ENCODE measurements at regions not wholly inside any gene's neighbourhood (a gene's known extent, or its start where the extent isn't known, plus 50 kb on each side); places are given as distances from the start of the nearest gene placed in this dataset.
"Not testable (repeated sequence)": the region's sequence is repeated elsewhere in the genome, so short reads cannot be mapped to it uniquely, and the experiment has no call there.

- Mint-ChIP-seq H3K27ac (no peak overlapping the region), H3K27me3 (no peaks in the 10 kb centered on the region), H3K9me3 (ENCODE audit: low read depth) (peaks cover 13% of the 10 kb centered on the region), H3K36me3 (ENCODE audit: insufficient read depth) (no peaks in the 10 kb centered on the region), H3K4me3 (ENCODE audit: low read depth) (no peak overlapping the region), H3K4me1 (ENCODE audit: low read depth) (peaks cover 4% of the 10 kb centered on the region)
- TF ChIP-seq CTCF (IDR thresholded peaks at IDR 0.05; ENCODE audit: unreplicated experiment): no peak
- DNase-seq (ENCODE audit: low spot score, unreplicated experiment): no peak
Measured at GRCh38 chr4:95779447-95779846, 60.4 kb upstream of the PDHA2 start.

- no peak for TF ChIP-seq CTCF (IDR thresholded peaks at IDR 0.05; ENCODE audit: unreplicated experiment)
- Mint-ChIP-seq H3K27ac (no peak overlapping the region), H3K4me3 (ENCODE audit: low read depth) (no peak overlapping the region), H3K4me1 (ENCODE audit: low read depth) (peaks cover 4% of the 10 kb centered on the region), H3K9me3 (ENCODE audit: low read depth) (peaks cover 13% of the 10 kb centered on the region), H3K27me3 (no peaks in the 10 kb centered on the region), H3K36me3 (ENCODE audit: insufficient read depth) (no peaks in the 10 kb centered on the region)
- no peak for DNase-seq (ENCODE audit: low spot score, unreplicated experiment)
Measured at GRCh38 chr4:95778666-95779065, 61.2 kb upstream of the PDHA2 start.

- not testable (repeated sequence) for H3K27me3 Mint-ChIP-seq; DNase-seq (ENCODE audit: low spot score, unreplicated experiment); H3K27ac Mint-ChIP-seq; H3K4me1 Mint-ChIP-seq (ENCODE audit: low read depth); H3K36me3 Mint-ChIP-seq (ENCODE audit: insufficient read depth); H3K4me3 Mint-ChIP-seq (ENCODE audit: low read depth)
- peaks cover 13% of the 10 kb centered on the region for H3K9me3 Mint-ChIP-seq (ENCODE audit: low read depth)
Measured at GRCh38 chr4:95770605-95771004, 69.3 kb upstream of the PDHA2 start.

GRCh38 chr4:95764961-95765360, 74.9 kb upstream of the PDHA2 start:
- peaks cover 17% of the 10 kb centered on the region for H3K27me3 Mint-ChIP-seq
- no peak for DNase-seq (ENCODE audit: low spot score, unreplicated experiment)
- peaks cover 8% of the 10 kb centered on the region for H3K9me3 Mint-ChIP-seq (ENCODE audit: low read depth)
- no peak overlapping the region for H3K27ac Mint-ChIP-seq
- peaks cover 3% of the 10 kb centered on the region for H3K4me1 Mint-ChIP-seq (ENCODE audit: low read depth)
- no peaks in the 10 kb centered on the region for H3K36me3 Mint-ChIP-seq (ENCODE audit: insufficient read depth)
- no peak for TF ChIP-seq CTCF (IDR thresholded peaks at IDR 0.05; ENCODE audit: unreplicated experiment)
- no peak overlapping the region for H3K4me3 Mint-ChIP-seq (ENCODE audit: low read depth)

- peaks cover 8% of the 10 kb centered on the region for H3K9me3 Mint-ChIP-seq (ENCODE audit: low read depth)
- no peak for TF ChIP-seq CTCF (IDR thresholded peaks at IDR 0.05; ENCODE audit: unreplicated experiment)
Measured at GRCh38 chr4:95761871-95762270, 78.0 kb upstream of the PDHA2 start.

GRCh38 chr4:95761426-95761825, 78.5 kb upstream of the PDHA2 start:
- peaks cover 7% of the 10 kb centered on the region for H3K9me3 Mint-ChIP-seq (ENCODE audit: low read depth)
- no peaks in the 10 kb centered on the region for H3K36me3 Mint-ChIP-seq (ENCODE audit: insufficient read depth)
- H3K27ac Mint-ChIP-seq: no peak overlapping the region
- peaks cover 17% of the 10 kb centered on the region for H3K27me3 Mint-ChIP-seq
- TF ChIP-seq CTCF (IDR thresholded peaks at IDR 0.05; ENCODE audit: unreplicated experiment): no peak
- no peak for DNase-seq (ENCODE audit: low spot score, unreplicated experiment)
- H3K4me3 Mint-ChIP-seq (ENCODE audit: low read depth): no peak overlapping the region
- H3K4me1 Mint-ChIP-seq (ENCODE audit: low read depth): peaks cover 3% of the 10 kb centered on the region

More at GRCh38 chr4:95761871-95762270, 78.0 kb upstream of the PDHA2 start:
- H3K36me3 Mint-ChIP-seq (ENCODE audit: insufficient read depth): no peaks in the 10 kb centered on the region
- H3K27ac Mint-ChIP-seq: no peak overlapping the region
- DNase-seq (ENCODE audit: low spot score, unreplicated experiment): no peak
- H3K27me3 Mint-ChIP-seq: peaks cover 17% of the 10 kb centered on the region
- H3K4me3 Mint-ChIP-seq (ENCODE audit: low read depth): no peak overlapping the region
- H3K4me1 Mint-ChIP-seq (ENCODE audit: low read depth): peaks cover 3% of the 10 kb centered on the region

GRCh38 chr4:95760646-95761045, 79.2 kb upstream of the PDHA2 start:
- H3K4me3 Mint-ChIP-seq (ENCODE audit: low read depth); H3K4me1 Mint-ChIP-seq (ENCODE audit: low read depth); H3K27ac Mint-ChIP-seq; DNase-seq (ENCODE audit: low spot score, unreplicated experiment); H3K9me3 Mint-ChIP-seq (ENCODE audit: low read depth); H3K36me3 Mint-ChIP-seq (ENCODE audit: insufficient read depth): not testable (repeated sequence)
- peaks cover 16% of the 10 kb centered on the region for H3K27me3 Mint-ChIP-seq

Data from progenitor cell of endocrine pancreas (in vitro differentiated cells).